ENCODE measurements at regions not wholly inside any gene's neighbourhood (a gene's known extent, or its start where the extent isn't known, plus 50 kb on each side); places are given as distances from the start of the nearest gene placed in this dataset.

DNA sequence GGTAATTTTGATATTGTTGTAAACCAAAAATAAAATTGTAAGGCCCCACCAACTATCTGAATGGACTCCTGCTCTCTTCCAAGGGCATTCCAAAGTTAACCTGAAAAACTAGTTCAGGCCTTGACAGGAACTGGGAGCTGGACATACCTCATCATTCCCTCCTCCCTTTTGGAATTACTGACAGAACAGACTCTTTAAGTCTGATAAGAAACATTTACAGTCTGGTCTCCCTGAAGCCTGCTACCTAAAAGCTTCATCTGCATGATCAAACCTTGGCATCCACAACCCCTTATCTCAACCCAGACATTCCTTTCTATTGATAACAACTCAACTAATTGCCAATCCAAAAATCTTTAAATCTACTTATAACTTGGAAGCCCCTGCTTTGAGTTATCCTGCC is 123.8 kb downstream of the TLR5 start:
- TF ChIP-seq EZH2 (IDR thresholded peaks at IDR 0.05; ENCODE audit: low read depth) (no peak), CTCF (conservative IDR thresholded peaks at IDR 0.05) (no peak)

Data from PC-9 (cell line).